Smooth muscle cell (in vitro differentiated cells): ENCODE measurements at regions not wholly inside any gene's neighbourhood (a gene's known extent, or its start where the extent isn't known, plus 50 kb on each side); places are given as distances from the start of the nearest gene placed in this dataset.

Source experiments
- DNase-seq: peaks from one replicate; lab custom pipeline; 2025; ENCODE audit not compliant: unreplicated experiment; lab: John Stamatoyannopoulos, UW
- H2AFZ ChIP-seq: fragments of 200-600 bp; sonication (generic); 2 replicates; pipeline ENCODE4 v1.6.0; 2016; ENCODE audit warnings: antibody characterized with exemption, low read depth, mild to moderate bottlenecking
- H3F3A ChIP-seq: fragments of 200-600 bp; sonication (generic); 2 replicates; pipeline ENCODE4 v1.6.0; 2017; ENCODE audit warnings: antibody characterized with exemption, low read depth
- H3K27ac ChIP-seq: fragments of 200-600 bp; sonication (generic); 2 replicates; pipeline ENCODE4 v1.5.1; 2016; ENCODE audit warnings: low read depth, mild to moderate bottlenecking
- H3K27me3 ChIP-seq: fragments of 200-600 bp; sonication (generic); 2 replicates; pipeline ENCODE4 v1.6.1; 2016; ENCODE audit warnings: low read depth, mild to moderate bottlenecking
- H3K36me3 ChIP-seq: fragments of 200-600 bp; sonication (generic); 2 replicates; pipeline ENCODE4 v1.5.1; 2016; ENCODE audit warnings: low read depth
- H3K4me1 ChIP-seq: fragments of 200-600 bp; sonication (generic); 2 replicates; pipeline ENCODE4 v1.5.1; 2016; ENCODE audit warnings: low read depth
- H3K4me2 ChIP-seq: fragments of 200-600 bp; sonication (generic); 2 replicates; pipeline ENCODE4 v1.6.0; 2016; ENCODE audit warnings: mild to moderate bottlenecking
- H3K4me3 ChIP-seq: fragments of 200-600 bp; sonication (generic); 2 replicates; pipeline ENCODE4 v1.5.1; 2016; ENCODE audit warnings: mild to moderate bottlenecking
- H3K79me2 ChIP-seq: fragments of 200-600 bp; sonication (generic); 2 replicates; pipeline ENCODE4 v1.6.0; 2016; ENCODE audit warnings: low read depth, mild to moderate bottlenecking
- H3K9ac ChIP-seq: fragments of 200-600 bp; sonication (generic); 2 replicates; pipeline ENCODE4 v1.6.0; 2016; ENCODE audit warnings: low read depth
- H3K9me3 ChIP-seq: fragments of 200-600 bp; sonication (generic); replicated peaks from 2 replicates; pipeline ENCODE4 v1.5.1; 2016; ENCODE audit warnings: low read depth
- H4K20me1 ChIP-seq: fragments of 200-600 bp; sonication (generic); 2 replicates; pipeline ENCODE4 v1.6.0; 2016; ENCODE audit warnings: low read depth
- WGBS: methylation state at CpG from one replicate; pipeline ENCODE4 v1.1.7; 2016; ENCODE audit warnings: low lambda C conversion rate; 5-methylcytosine and 5-hydroxymethylcytosine counted together
- TF ChIP-seq, protein P1 (sequence below): fragments of 200-600 bp; sonication (generic); IDR thresholded peaks from 2 replicates; pipeline ENCODE4 v1.5.1; 2017; ENCODE audit warnings: borderline replicate concordance, mild to moderate bottlenecking, antibody characterized with exemption; ENCODE audit not compliant: insufficient read depth, poor library complexity, severe bottlenecking

GRCh38 chr3:94291686-94292085 lies 228.8 kb downstream of the NSUN3 start:
- no peak overlapping the region for H3K4me3 ChIP-seq
- peaks cover 5% of the 10 kb centered on the region for H3K4me1 ChIP-seq
- TF ChIP-seq, protein P1, sequence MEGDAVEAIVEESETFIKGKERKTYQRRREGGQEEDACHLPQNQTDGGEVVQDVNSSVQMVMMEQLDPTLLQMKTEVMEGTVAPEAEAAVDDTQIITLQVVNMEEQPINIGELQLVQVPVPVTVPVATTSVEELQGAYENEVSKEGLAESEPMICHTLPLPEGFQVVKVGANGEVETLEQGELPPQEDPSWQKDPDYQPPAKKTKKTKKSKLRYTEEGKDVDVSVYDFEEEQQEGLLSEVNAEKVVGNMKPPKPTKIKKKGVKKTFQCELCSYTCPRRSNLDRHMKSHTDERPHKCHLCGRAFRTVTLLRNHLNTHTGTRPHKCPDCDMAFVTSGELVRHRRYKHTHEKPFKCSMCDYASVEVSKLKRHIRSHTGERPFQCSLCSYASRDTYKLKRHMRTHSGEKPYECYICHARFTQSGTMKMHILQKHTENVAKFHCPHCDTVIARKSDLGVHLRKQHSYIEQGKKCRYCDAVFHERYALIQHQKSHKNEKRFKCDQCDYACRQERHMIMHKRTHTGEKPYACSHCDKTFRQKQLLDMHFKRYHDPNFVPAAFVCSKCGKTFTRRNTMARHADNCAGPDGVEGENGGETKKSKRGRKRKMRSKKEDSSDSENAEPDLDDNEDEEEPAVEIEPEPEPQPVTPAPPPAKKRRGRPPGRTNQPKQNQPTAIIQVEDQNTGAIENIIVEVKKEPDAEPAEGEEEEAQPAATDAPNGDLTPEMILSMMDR, result no peak
- H3K9me3 ChIP-seq, result no peaks in the 10 kb centered on the region
- WGBS, result 87% methylated on average over 2 of the region's 2 CpGs
- no peaks in the 10 kb centered on the region for H4K20me1 ChIP-seq
- no peak overlapping the region for H3K27ac ChIP-seq
- no peak overlapping the region for H3K9ac ChIP-seq
- H3K79me2 ChIP-seq, result no peaks in the 10 kb centered on the region
- no peaks in the 10 kb centered on the region for H3K27me3 ChIP-seq
- no peak overlapping the region for H3K4me2 ChIP-seq
- no peak for DNase-seq
- no peak overlapping the region for H2AFZ ChIP-seq
- H3F3A ChIP-seq, result no peaks in the 10 kb centered on the region
- no peaks in the 10 kb centered on the region for H3K36me3 ChIP-seq

- DNase-seq, result no peak
- no peak overlapping the region for H3K4me2 ChIP-seq
- H2AFZ ChIP-seq, result no peak overlapping the region
- no peaks in the 10 kb centered on the region for H3F3A ChIP-seq
- no peaks in the 10 kb centered on the region for H3K9me3 ChIP-seq
- H4K20me1 ChIP-seq, result no peaks in the 10 kb centered on the region
- no peak overlapping the region for H3K9ac ChIP-seq
- peaks cover 5% of the 10 kb centered on the region for H3K4me1 ChIP-seq
- H3K79me2 ChIP-seq, result no peaks in the 10 kb centered on the region
- TF ChIP-seq, protein P1, result no peak
- no peak overlapping the region for H3K4me3 ChIP-seq
- H3K27me3 ChIP-seq, result no peaks in the 10 kb centered on the region
- no peaks in the 10 kb centered on the region for H3K36me3 ChIP-seq
- H3K27ac ChIP-seq, result no peak overlapping the region
Measured at GRCh38 chr3:94292151-94292550, 229.3 kb downstream of the NSUN3 start.

GRCh38 chr3:94293793-94294195 lies 230.9 kb downstream of the NSUN3 start:
- Histone ChIP-seq H3K79me2 (no peaks in the 10 kb centered on the region), H3K4me3 (no peak overlapping the region), H3K36me3 (no peaks in the 10 kb centered on the region), H3K27ac (no peak overlapping the region), H3K4me2 (no peak overlapping the region), H3K9ac (no peak overlapping the region), H4K20me1 (no peaks in the 10 kb centered on the region), H2AFZ (no peak overlapping the region), H3F3A (no peaks in the 10 kb centered on the region), H3K9me3 (no peaks in the 10 kb centered on the region), H3K27me3 (no peaks in the 10 kb centered on the region), H3K4me1 (peaks cover 5% of the 10 kb centered on the region)
- TF ChIP-seq, protein P1, result no peak
- no peak for DNase-seq

- Histone ChIP-seq H3K4me2 (no peak overlapping the region), H3K27me3 (no peaks in the 10 kb centered on the region), H3K9ac (no peak overlapping the region), H3K4me1 (peaks cover 5% of the 10 kb centered on the region), H3K36me3 (no peaks in the 10 kb centered on the region), H4K20me1 (no peaks in the 10 kb centered on the region), H3F3A (no peaks in the 10 kb centered on the region), H3K4me3 (no peak overlapping the region), H3K9me3 (no peaks in the 10 kb centered on the region), H3K79me2 (no peaks in the 10 kb centered on the region), H3K27ac (no peak overlapping the region), H2AFZ (no peak overlapping the region)
- WGBS, result 88% methylated on average over 1 of the region's 1 CpG
- TF ChIP-seq, protein P1, result no peak
- DNase-seq, result no peak
Measured at GRCh38 chr3:94294806-94295205, 231.9 kb downstream of the NSUN3 start.
